ENCODE measurements at regions not wholly inside any gene's neighbourhood (a gene's known extent, or its start where the extent isn't known, plus 50 kb on each side); places are given as distances from the start of the nearest gene placed in this dataset.

DNA sequence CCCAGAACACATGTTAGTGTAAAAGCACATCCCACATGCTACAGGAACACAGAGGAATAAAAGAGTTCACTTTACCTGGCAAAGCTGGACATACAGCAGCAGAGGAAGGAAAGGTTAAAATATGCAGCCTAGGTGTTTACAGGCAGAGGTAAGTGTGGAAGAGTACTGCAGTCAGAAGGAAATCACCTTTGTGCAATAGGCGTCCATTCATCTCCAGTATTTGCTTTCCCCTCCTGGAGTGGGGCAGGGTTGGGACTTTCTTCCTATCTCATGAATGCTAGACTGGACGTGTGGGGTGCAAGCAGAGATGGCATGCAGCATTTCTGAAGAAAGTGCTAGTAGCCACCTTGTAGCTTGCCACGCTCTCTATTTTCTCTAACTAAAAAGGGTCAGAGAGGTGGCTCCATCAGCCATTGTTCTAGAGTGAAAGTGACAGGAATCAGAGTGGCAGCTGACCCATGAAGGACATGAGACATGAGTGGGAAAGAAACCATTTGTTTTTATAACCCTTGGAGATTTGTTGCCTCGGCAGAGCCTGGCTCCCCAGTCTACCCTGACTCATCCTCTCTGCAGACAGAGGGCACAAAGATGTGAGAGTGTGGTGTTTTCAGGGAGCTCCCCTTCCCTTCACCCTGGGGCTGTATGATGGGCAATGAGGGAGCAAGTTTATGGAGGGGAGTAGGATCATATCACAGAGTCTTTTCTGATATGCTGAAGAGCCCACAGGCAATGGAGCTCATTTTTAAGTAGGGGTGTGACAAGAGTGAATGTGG, 101.2 kb upstream of the SEC61G start:
- TF ChIP-seq, protein P1, sequence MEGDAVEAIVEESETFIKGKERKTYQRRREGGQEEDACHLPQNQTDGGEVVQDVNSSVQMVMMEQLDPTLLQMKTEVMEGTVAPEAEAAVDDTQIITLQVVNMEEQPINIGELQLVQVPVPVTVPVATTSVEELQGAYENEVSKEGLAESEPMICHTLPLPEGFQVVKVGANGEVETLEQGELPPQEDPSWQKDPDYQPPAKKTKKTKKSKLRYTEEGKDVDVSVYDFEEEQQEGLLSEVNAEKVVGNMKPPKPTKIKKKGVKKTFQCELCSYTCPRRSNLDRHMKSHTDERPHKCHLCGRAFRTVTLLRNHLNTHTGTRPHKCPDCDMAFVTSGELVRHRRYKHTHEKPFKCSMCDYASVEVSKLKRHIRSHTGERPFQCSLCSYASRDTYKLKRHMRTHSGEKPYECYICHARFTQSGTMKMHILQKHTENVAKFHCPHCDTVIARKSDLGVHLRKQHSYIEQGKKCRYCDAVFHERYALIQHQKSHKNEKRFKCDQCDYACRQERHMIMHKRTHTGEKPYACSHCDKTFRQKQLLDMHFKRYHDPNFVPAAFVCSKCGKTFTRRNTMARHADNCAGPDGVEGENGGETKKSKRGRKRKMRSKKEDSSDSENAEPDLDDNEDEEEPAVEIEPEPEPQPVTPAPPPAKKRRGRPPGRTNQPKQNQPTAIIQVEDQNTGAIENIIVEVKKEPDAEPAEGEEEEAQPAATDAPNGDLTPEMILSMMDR (IDR thresholded peaks at IDR 0.05; ENCODE audit: low read depth, low read length), result no peak

DNA sequence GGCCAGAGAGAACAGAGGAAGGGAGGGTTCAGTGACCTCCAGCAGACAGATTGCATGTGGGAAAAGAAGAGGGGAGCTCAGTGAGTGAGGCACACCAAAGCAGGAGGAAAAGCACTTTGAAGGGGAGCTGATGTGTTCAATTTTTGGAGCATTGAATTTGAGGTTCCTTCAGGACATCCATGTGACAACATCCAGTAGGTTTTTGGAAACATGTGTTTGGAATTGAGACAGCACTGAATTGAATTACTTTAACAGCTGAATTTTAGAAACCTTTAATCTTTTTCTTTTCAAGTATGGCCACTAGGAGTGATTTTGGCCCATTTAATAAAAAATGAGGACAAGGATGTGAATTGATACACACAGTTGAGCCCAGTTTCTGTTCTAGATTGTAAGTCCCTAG, 101.8 kb upstream of the SEC61G start:
- TF ChIP-seq, protein P1 (IDR thresholded peaks at IDR 0.05; ENCODE audit: low read depth, low read length), result no peak
- no peak overlapping the region for H3K4me3 ChIP-seq (ENCODE audit: low read depth, low read length)

More for the DNA sequence above, 101.2 kb upstream of the SEC61G start:
- no peak overlapping the region for H3K4me3 ChIP-seq (ENCODE audit: low read depth, low read length)

DNA sequence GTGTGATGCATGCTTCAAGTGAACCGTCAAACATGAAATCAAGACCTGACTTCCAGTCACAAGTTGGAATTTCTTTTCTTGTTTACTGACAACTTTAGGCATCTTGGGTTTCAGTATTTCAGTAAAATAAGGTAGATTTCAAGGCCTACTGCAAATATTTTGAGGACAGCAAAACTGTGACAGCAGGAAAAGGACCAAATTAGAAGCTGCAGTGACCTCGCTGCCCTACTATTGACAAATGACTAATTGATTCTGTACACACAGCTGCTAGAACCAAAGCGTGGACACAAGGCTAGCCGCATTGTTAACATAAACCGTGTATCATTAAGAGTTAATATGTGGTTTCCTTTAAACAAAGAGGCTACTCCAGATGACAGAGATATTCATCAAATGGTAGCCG, 105.7 kb upstream of the SEC61G start:
- H3K4me3 ChIP-seq (ENCODE audit: low read depth, low read length), result no peak overlapping the region
- TF ChIP-seq, protein P1 (IDR thresholded peaks at IDR 0.05; ENCODE audit: low read depth, low read length), result no peak

DNA sequence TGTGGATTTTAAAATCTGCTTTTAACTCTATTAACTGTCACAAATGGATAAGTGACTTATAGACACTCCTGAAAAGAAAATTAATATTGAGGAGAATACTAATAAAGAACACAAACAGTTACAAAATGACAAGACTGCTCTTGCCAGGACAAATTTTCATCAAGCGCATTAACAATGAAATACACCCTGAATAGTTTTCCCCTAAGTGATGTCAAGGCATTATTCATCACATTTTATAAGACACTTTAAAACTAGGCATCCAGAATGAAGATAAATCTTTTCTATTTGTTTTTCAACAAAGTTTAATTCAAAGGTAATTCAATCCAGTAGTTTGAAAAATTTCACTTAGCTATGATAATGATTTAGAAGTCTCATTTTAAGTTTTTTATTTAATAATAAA, 110.5 kb upstream of the SEC61G start:
- TF ChIP-seq, protein P1 (IDR thresholded peaks at IDR 0.05; ENCODE audit: low read depth, low read length), result no peak

DNA sequence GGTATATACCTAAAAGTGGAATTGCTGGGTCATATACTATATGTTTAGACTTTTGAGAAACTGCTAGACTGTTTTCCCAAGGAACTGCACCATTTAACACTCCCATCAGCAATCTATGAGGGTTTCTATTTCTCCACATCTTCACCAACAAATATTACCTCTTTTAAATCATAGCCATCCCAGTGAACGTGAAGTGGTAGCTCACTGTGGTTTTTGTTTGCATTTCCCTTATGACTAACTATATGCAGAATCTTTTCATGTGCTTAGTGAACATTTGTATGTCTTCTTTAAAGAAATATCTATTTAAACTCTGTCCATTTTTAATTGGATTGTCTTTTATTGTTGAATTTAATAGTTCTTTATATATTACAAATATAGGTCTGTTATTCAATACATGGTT, 115.8 kb upstream of the SEC61G start:
- TF ChIP-seq, protein P1 (IDR thresholded peaks at IDR 0.05; ENCODE audit: low read depth, low read length), result no peak
- H3K4me3 ChIP-seq (ENCODE audit: low read depth, low read length), result no peak overlapping the region

More for the DNA sequence above, 110.5 kb upstream of the SEC61G start:
- no peak overlapping the region for H3K4me3 ChIP-seq (ENCODE audit: low read depth, low read length)

DNA sequence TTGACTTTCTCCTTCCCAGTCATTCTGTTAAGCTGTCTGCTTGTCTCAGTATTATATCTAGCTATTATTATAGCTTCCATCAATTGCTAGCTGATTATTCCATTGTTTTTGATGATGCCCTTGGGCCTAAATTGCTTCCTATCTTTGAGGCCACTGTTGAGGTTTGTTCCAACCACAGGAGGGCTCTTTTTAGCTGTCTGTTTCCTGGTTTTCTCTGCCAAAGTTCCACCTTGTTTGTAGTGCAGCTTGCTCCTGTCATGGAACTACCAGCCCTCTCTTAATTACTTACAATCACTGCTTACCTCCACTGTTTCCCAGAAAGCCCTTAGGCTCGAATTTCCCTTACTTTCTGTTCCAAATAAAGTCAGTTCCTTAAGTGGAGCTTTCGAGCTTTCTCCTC, 118.7 kb upstream of the SEC61G start:
- TF ChIP-seq, protein P1 (IDR thresholded peaks at IDR 0.05; ENCODE audit: low read depth, low read length), result no peak

DNA sequence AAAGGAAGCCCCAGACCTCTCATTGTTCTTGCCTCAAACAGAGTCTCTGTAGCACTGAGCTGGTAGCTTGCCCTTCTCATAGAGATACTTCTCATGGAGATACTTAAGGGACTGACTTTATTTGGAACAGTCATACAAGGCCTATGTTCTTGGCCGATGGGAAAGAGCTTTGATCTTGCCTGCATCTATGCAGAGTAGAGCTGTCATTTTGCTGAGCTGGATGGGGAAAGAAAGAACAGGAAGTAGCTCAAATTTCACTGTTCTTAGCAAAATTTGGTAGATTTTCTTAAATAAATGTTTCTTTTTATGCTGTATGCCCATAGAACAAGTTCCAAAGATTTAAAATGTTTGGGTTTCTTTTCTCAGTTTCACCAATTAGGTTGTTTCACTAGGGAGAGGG, 119.3 kb upstream of the SEC61G start:
- no peak overlapping the region for H3K4me3 ChIP-seq (ENCODE audit: low read depth, low read length)
- TF ChIP-seq, protein P1 (IDR thresholded peaks at IDR 0.05; ENCODE audit: low read depth, low read length), result no peak

More for the DNA sequence above, 118.7 kb upstream of the SEC61G start:
- no peak overlapping the region for H3K4me3 ChIP-seq (ENCODE audit: low read depth, low read length)
